ENCODE measurements at regions not wholly inside any gene's neighbourhood (a gene's known extent, or its start where the extent isn't known, plus 50 kb on each side); places are given as distances from the start of the nearest gene placed in this dataset.
A peak's percentile ranks its signal among the peaks of the same experiment; 100 is the strongest.
"Not testable (repeated sequence)": the region's sequence is repeated elsewhere in the genome, so short reads cannot be mapped to it uniquely, and the experiment has no call there.

DNA sequence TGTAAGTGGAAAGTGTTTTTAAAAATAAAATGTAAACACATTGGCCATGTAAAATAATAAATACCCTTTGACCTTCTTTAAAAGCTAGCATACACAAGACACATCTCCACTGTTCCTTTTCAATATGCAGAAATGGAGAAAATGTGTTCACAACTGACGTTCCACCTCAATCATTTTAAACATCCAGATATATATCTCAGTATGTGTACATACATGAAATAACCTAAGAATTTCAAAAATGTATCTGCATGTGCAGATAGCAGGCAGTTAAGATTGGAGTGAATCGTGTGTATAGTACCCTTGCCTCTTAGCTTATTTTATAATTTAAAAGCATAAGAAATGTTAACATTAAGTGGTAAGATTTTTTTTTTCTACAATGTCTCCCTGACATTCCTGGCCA is 406.2 kb upstream of the FLRT2 start:
- no peak for DNase-seq (ENCODE audit: low spot score)

DNA sequence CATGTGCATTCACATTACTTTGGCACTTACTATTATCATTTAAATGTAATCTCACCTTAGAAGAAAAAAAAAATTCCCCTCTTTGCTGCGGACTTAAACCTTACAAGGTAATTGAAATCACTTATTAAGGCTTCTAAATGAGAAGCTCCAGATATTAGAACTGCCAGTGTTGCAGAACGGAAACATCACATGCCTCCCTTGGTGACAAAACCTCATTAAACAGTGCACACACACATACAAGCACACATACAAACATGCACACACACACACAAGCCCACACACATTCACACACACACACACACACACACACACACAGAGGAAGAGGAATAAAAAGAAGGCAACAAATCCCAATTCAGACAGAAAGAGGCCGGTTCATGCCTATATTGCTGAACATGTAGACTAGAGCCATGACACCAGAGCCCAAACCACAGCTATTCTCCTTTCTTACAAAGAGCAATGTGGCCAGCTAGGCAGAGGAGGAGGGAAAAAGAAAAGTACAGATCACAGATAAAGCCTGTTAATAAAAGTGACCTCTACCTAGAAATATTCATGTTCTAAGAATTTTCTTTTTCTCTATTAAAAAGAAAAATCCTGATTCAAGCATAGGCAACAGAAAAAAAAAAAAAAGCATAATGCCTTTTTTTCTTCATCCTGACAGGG is 405.2 kb upstream of the FLRT2 start:
- no peak for DNase-seq (ENCODE audit: low spot score)

DNA sequence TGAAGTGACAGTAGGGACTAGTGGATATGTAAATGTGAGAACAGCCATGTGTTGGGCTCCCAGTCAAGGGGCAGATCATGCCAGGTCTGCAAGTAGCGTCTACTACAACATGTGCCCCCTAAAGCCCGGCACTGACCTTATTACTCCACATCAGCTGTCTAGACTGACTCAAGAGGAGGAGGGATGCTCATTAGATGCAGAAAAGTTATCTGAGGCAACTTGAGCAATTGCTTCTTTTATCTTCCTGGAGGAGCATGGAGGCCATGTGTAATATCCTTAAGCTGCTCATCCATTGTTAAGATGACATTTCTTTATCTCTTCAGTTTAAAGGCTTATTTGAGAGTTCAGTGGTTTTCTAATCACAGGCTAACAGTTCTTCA is 404.7 kb upstream of the FLRT2 start:
- no peak for DNase-seq (ENCODE audit: low spot score)

DNA sequence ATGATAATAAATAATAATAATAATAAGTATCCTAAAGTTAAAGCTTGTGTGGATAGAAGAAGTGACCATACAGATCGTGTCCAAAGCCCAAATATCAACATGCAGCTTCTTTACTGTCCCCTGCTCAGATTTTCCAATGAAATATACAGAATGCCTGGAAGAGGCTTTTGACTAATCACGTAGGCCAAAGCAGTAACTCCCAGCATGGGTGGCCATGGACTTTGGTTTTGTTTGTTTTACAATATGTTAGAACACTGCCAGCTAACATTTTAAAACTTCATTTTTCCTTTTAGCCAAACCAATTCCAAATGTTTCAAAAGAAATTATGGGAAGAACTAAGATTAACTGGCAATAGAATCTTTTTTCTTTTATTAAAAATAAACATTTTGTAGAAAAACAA is 400.0 kb upstream of the FLRT2 start:
- DNase-seq (ENCODE audit: low spot score) = no peak

DNA sequence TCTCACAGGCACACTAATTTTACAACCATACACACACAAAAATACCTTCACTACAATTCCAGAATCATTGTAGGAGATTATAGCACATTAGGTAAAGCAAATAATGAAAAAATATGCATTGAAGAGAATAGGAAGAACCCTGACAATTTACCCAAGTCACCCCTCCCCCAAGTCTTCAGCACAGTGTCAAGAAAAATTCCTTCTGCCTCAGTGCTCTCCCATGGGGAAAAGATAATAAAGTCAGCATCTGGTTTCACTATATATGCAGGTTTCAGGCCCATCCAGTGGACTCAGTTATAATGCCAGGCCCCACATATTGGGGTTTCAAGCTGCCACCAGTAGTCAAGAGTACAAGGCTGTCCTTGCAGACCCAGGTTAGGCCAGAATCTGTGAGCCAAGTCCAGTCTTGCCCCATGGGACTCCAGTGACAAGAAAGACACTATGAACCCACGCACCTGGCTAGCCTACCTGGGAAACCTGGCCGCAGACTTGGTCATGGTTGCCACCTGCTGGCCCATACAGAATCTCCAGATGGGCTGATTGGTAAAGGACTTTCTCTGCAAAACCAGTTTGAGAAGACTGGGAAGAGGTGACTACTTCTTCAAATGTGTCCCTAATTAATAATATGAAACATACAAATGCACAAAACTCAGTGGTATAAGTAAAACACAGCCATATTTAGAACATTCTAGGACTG is 398.6 kb upstream of the FLRT2 start:
- DNase-seq (ENCODE audit: low spot score) = no peak

DNA sequence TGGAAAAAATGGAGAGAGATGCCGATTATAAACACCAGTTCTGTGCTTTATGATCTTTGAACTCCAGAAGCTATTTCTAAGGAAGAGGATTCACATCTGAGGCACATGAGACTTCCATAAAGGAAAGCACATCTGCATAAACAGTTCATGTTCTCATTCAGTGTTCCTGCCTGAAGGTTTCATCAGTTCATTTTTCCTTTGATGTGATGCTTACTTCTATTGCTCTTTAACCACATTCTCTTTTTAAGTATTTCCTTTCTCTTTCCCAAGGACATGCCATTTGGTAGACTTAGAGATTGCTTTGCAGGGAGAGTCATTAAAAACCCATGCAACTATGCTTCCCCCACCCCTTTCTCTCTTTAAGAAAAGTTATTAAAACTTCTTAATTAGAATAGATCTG is 387.0 kb upstream of the FLRT2 start:
- DNase-seq (ENCODE audit: low spot score) = no peak

DNA sequence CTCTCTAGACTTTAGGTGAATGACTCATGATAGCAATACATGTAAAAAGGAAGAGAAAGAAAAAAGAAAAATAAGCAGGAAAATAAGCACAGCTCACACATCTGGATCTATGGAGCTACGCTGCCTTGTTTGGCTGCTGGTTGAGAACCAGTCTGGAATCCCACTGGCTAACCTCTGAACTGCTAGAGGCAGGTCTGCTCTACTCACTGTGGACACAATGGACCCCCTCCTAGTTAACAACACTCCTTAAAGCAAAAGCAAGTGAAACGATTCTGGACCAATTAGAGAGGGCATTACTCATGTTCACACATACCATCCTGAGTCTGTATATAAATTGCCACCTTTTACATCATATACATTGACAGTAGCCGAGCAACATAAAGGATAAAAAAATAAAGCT is 383.2 kb upstream of the FLRT2 start:
- no peak for DNase-seq (ENCODE audit: low spot score)

DNA sequence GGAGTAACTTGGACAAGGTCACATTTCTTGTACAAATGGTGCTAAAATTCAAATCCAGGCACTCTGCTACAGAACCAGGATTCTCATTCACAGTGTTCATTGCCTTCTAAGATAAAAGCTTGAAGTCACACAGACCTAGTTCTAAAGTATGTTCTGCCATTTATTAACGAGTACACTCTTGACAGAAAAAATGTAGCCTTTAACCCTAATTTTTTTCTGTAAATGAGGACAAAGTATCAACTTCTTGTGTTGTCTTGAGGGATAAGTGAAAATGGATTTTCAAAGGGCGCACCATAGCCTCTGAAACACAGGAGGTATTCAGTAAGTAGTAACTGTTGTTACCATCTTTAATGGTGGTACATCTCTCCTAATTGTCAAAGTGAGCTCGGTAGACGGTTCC is 379.8 kb upstream of the FLRT2 start:
- DNase-seq (ENCODE audit: low spot score) = no peak

DNA sequence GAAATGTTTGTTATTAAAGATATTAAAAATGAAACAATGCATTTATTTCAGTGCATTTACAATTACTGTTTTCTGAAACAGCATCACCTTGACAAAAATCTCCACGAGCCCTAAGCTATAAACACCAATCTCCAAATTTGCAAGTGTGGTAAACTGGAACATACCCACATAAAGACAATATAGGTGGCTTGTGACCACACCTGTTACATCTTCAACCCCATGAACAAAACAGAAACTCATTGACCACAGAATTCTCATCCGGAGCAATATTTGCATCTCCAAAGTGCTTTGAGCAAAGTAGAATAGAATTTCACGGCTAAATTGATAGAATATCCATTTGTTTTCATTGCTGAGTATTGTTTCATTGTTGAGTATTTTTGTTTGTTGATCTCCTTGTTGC is 375.2 kb upstream of the FLRT2 start:
- no peak for DNase-seq (ENCODE audit: low spot score)

DNA sequence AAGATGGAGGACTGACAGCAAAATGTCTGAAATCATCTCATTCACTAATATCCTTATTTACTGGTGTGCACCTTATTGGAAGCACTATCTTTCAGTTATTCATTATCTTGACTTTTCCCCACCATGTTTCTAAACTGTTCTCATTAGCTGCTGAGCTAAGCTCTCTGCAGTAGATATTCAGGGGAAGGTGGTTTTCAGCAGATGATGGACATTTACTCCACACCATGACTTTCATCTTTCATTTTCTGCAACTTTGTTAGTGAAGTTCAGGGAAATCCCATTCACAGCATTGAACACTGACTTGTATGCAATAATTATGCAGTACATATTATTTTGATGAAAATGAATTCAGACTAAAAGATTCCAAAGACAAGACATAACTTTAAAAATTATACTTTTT is 373.6 kb upstream of the FLRT2 start:
- no peak for DNase-seq (ENCODE audit: low spot score)

DNA sequence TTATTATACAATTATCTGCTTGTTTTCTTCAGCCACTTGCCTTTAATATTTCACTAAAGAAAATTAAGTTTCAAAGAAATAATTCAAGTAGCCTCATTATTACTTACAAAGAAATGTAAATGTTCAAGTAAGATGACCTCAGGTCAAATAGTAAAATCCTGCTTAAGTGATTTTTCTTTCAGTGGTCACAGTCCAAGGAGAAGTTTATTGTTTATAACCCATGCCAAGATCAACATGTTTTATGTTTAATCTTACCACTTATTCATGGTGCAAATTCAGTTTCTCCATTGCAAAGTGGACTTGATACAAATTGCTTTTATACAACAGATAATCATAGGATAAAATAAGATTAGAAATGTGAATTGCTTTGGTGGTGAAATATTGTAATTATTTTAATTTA is 370.2 kb upstream of the FLRT2 start:
- no peak for DNase-seq (ENCODE audit: low spot score)

DNA sequence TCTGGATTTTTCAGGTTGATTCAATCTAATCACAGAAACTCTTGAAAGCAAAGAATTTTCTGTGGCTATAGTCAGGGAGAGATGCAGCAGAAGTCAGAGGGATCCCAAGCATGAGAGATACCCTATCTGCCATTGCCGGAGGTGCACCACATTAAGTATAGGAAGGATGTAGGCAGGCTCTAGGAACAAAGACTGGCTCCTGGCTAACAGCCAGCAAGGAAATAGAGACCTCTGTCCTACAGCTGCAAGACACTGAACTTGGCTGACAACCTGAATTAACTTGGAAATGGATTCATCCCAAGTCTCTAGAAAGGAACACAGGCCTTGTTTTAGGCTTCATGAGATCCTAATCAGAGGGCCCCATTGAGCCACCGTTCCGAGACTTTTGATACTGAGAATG is 364.9 kb upstream of the FLRT2 start:
- DNase-seq (ENCODE audit: low spot score) = no peak

DNA sequence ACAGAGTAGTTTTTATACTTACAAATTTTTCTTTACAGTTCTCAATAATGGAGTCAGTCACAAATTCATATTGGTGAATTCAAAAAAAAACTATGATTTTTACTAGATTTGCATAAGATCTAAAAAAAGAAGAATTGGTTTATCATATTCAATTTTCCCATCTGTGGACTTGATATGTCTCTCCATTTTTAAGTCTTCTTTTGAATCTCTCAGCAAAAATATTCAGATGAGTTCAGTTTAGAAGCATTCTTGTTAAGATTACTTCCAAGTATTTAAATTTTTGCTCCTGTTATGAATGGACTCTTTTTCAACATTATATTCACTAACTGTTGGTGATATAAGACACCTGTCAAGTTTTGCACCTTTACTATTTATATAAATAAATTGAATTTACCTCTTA is 360.6 kb upstream of the FLRT2 start:
- DNase-seq (ENCODE audit: low spot score) = no peak

DNA sequence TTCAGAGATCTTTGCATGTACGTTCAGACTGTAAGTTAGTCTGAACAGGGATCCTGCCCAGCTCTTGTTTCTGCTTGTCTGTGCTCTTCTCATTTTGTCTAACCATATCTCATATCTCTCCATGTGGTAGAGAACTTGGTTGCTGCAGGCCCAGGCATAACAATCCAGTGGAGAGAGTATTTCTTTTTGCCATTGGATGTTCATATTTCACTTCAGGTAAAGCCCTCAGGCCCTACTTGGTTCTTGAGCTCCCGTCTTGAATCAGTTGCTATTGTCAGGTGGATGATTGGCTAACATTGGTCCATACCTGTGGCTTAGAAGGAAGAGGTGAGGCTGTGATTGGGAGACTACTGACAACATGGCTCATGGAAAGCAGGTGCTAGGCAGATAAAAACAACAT is 357.7 kb upstream of the FLRT2 start:
- no peak for DNase-seq (ENCODE audit: low spot score)

DNA sequence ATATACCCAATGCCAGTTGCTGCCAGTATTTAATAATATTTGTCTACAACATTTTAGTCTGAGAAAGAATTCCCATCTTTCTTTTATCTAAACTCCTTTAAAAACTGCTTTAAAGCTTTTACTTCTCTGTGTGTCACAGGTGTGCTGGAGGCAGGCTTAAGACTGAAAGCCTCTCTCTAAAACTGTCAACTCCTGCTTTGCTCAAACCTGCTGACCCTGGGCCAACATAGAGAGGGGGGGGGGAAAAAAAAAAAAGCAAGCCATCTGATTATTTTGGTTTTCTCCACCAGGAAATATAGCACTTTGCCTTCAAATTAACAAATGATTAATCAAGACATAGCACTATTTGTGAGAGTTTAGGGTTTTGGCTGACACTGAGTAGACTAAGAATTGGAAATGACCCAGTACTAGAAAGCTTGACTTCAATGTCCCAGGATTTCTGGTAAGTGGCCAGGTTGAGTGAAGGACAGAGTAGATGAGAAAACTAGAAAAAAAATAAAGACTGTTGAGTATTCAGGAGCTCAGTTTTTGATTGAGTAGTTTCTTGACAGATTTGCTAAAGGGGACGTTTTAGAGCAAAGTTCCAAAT is 357.0 kb upstream of the FLRT2 start:
- no peak for DNase-seq (ENCODE audit: low spot score)

DNA sequence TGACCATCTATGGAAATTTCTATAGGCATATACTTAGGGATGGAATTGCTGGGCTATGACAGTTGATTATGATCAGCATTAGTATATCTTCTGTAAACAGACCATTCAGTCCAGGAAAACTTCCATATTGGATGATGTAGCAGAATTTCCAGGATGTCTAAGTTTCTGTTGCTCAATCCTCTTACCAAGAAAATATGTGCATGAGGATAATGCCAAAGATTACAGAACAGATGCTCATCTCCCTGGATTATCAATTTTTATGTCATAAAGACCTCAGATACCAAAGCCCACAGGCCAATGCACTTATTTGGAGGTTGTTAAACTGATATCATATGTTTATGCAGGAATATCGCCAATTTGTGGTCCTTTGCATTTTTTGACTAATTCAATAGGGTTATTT is 354.4 kb upstream of the FLRT2 start:
- DNase-seq (ENCODE audit: low spot score) = no peak

DNA sequence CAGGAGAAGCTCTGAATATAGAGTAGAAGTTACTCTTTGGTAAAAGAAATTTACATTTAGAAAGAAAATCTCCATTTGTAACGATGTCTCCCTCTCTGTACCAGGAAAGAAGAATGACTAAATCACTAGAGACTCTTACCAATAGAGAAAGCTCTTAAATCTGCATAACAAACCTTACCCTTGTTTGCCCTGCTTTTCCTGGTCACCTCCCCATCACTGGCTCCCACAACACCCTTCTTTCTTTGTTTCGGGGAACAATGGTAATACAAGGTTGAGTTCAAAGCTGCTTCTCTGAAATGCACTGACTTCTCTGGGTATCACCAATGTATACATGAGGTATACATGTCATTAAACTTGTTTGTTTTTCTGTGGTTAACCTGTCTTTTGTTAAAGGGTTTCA is 351.1 kb upstream of the FLRT2 start:
- no peak for DNase-seq (ENCODE audit: low spot score)

DNA sequence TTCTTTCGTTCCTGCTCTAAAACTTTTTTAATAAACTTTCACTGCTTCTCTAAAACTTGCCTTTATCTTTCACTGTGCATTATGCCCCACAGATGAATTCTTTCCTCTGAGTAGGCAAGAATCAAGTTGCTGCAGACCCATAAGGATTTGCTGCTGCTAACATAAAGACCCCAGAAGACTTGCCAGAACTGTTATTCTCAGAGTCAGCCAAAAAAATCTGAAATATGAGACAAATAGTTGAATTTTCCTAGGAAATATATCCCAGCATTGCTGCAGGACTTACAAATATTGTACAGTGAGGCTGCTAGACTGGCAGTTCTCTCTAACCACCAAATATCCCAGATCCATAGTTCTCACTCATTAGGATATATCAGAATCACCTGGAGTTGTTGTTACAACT is 349.1 kb upstream of the FLRT2 start:
- no peak for DNase-seq (ENCODE audit: low spot score)

DNA sequence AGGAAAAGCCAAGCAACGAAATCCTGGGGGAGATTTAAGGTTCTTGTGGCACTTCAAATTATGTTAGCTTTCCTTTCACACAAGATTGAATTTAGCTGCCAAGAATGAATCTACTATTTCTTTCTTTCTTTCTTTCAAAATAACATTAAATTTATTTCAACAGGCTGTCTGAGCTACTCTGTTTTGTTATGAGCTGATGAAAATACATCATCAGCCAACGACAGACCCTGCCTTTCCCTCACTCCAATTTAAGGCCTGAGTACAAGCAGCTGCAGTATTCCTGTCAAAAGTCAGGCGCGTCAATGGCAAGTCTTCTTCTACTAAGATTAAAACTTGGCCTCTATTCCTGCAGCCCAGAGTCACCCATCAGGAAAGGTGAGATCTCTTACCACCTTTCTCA is 347.7 kb upstream of the FLRT2 start:
- no peak for DNase-seq (ENCODE audit: low spot score)

DNA sequence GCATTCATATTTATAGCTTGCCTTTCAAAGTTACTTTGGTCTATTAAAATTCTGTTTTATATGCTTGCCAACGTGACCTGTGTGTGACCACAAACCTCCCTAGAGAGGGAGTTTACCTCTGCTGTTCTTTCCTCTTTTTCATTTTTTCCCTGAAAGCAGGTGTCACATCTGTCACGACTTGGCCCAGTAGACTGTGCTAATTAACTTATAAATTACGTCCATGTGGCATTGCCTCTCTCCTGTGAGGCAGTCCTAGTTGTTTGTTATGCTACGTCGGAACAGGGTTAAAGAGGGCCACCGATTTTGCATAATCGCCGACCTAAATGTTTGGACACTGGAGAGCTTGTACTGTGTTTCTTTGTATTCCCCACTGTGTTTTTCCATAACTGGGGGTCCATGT is 343.9 kb upstream of the FLRT2 start:
- DNase-seq (ENCODE audit: low spot score) = no peak

DNA sequence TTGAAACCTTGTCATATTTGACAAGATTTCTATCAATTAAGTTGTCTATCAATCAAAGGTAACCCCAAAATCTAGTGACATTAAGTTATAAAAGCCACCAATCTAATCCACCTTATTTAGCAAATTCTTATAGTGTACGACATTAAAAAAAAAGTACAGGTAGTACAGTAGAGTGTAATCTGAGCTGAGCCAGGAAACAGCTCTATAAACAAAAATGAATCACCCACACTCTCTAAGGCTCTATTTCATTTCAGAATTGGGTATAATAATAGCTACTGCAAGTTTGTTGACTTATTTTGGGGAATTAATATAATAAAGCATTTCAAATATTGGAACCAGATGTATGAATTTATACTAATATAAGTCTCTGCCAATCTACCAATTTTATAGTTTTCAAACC is 342.4 kb upstream of the FLRT2 start:
- DNase-seq (ENCODE audit: low spot score) = peak; percentile 11

DNA sequence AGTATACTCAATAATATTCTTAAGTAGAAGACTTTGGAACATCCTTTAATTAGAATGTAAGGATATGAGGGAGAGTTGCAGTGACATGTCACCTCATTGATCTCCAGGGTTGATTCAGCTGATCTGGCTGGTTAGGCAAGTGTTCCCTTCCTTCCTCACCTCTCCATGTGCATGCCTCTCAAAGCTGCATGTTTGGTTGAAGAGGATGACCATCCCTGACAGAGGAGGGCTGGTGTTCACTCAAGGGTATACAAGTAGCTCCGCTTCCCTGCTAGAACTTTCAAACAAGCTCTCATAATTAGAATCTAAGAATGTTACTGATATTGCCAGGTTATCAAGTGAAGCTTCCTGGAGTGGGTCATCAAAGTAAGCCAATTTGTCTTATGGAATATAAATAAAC is 341.1 kb upstream of the FLRT2 start:
- no peak for DNase-seq (ENCODE audit: low spot score)

DNA sequence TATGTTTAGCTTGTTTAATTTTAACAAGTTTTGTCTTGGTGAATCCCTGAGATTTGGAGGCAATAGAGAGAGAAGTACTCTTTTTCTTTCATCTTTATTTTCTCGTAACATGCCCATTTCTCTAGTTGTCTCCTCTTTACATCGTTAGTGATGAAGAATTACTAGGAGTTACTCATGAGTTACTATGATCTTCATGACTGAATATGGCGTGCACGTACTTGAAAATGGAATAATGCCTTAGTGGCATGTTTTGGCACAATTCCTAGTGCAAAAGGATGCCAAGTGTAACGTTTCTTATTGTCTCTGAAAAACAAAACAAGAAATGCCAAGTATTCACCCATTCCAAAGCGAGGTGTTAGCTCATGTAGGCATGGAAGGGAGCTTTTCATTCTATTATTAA is 340.7 kb upstream of the FLRT2 start:
- not testable (repeated sequence) for DNase-seq (ENCODE audit: low spot score)

DNA sequence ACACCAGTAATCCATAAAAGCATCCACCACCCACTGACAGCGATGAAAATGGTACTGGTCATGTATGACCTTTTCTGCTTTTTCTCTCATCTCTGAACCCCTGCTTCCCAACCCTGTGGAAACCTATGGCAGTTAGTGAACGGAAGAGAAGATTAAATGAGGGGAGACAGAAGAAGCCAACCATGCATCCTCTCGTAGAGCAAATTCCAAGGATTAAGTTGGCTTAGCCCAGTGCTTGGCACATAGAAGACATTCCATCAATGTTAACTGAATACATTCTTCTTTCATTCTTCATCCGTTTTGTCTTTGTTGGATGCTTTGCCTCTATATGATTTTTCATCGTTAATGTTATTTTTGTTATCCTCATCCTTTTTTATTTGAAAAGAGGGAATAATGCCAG is 339.7 kb upstream of the FLRT2 start:
- no peak for DNase-seq (ENCODE audit: low spot score)

All from H4 (cell line).